IMR-90 (cell line): ENCODE measurements at regions not wholly inside any gene's neighbourhood (a gene's known extent, or its start where the extent isn't known, plus 50 kb on each side); places are given as distances from the start of the nearest gene placed in this dataset.

ENCODE experiments used
- ATAC-seq: fragments of 200-7000 bp; cut with Tn5 transposase; 2 replicates; pipeline ENCODE4 v1.9.1; 2020; ENCODE audit warnings: low read depth, mild to moderate bottlenecking, moderate library complexity
- BruUV-seq: library from RNA; stranded (reverse); fragments of 400-500 nt; replicated peaks from 2 replicates; lab custom pipeline; 2021; lab: Mats Ljungman, UMichigan
- CTCF ChIA-PET: fragments of 300-600 bp; formaldehyde crosslinking; extraction: SDS; loops from one replicate; lab custom pipeline; 2021; ENCODE audit warnings: antibody characterized with exemption; lab: Yijun Ruan, JAX
- POLR2A ChIA-PET: fragments of 300-600 bp; sonication (Branson Sonifier 250); formaldehyde crosslinking; loops from one replicate; lab custom pipeline; 2022; ENCODE audit warnings: antibody characterized with exemption; ENCODE audit not compliant: unreplicated experiment; lab: Charles Lee
- DNase-seq: peaks from one replicate; pipeline ENCODE4 v3.0.0; 2013
- H2AFZ ChIP-seq: replicated peaks from 2 replicates; pipeline ENCODE3; 2013; ENCODE audit warnings: low read length, mild to moderate bottlenecking; ENCODE audit not compliant: poor library complexity
- H2AK5ac ChIP-seq: 2 replicates; pipeline ENCODE4 v1.6.1; 2013; ENCODE audit warnings: low read depth, low read length, inconsistent platforms
- H2AK9ac ChIP-seq: replicated peaks from 2 replicates; pipeline ENCODE3; 2013; ENCODE audit warnings: mild to moderate bottlenecking, low read depth, low read length, moderate library complexity; ENCODE audit not compliant: poor library complexity
- H2BK120ac ChIP-seq: 2 replicates; pipeline ENCODE4 v1.6.1; 2013; ENCODE audit warnings: low read depth, low read length, inconsistent platforms
- H2BK15ac ChIP-seq: 3 replicates; pipeline ENCODE4 v1.6.1; 2013; ENCODE audit warnings: low read depth, low read length, inconsistent platforms
- H2BK20ac ChIP-seq: 2 replicates; pipeline ENCODE4 v1.6.1; 2013; ENCODE audit warnings: low read depth, mild to moderate bottlenecking, inconsistent platforms, low read length, moderate library complexity
- H2BK5ac ChIP-seq: 2 replicates; pipeline ENCODE4 v1.6.1; 2013; ENCODE audit warnings: mild to moderate bottlenecking, low read depth, low read length, inconsistent platforms; ENCODE audit not compliant: poor library complexity, severe bottlenecking
- H3K14ac ChIP-seq: replicated peaks from 2 replicates; pipeline ENCODE4 v1.6.1; 2013; ENCODE audit warnings: low read depth, low read length, inconsistent platforms
- H3K18ac ChIP-seq: 2 replicates; pipeline ENCODE4 v1.6.1; 2013; ENCODE audit warnings: low read depth, low read length, control low read depth
- H3K23ac ChIP-seq: 2 replicates; pipeline ENCODE4 v1.6.1; 2013; ENCODE audit warnings: low read depth, low read length, inconsistent platforms
- H3K27ac ChIP-seq: 2 replicates; pipeline ENCODE4 v1.5.1; 2013; ENCODE audit warnings: mild to moderate bottlenecking, control low read depth, low read length; ENCODE audit not compliant: insufficient read depth
- H3K27me3 ChIP-seq: 2 replicates; pipeline ENCODE4 v1.6.1; 2013; ENCODE audit warnings: low read length; ENCODE audit not compliant: control insufficient read depth, insufficient read depth
- H3K36me3 ChIP-seq: 2 replicates; pipeline ENCODE4 v1.6.1; 2013; ENCODE audit warnings: low read length, mixed read lengths; ENCODE audit not compliant: control insufficient read depth, insufficient read depth
- H3K4ac ChIP-seq: 2 replicates; pipeline ENCODE4 v1.6.1; 2013; ENCODE audit warnings: low read depth, low read length, inconsistent platforms
- H3K4me1 ChIP-seq: 2 replicates; pipeline ENCODE4 v1.6.1; 2013; ENCODE audit warnings: low read length, mixed read lengths; ENCODE audit not compliant: control insufficient read depth, insufficient read depth
- H3K4me2 ChIP-seq: 2 replicates; pipeline ENCODE4 v1.6.1; 2013; ENCODE audit warnings: low read depth, mild to moderate bottlenecking, control low read depth, low read length, moderate library complexity
- H3K4me3 ChIP-seq: 2 replicates; pipeline ENCODE4 v1.5.1; 2013; ENCODE audit warnings: low read depth, mild to moderate bottlenecking, control low read depth, low read length, moderate library complexity; ENCODE audit not compliant: insufficient read depth
- H3K56ac ChIP-seq: 2 replicates; pipeline ENCODE4 v1.6.1; 2013; ENCODE audit warnings: low read length, inconsistent platforms; ENCODE audit not compliant: insufficient read depth; ENCODE audit errors: extremely low read depth
- H3K79me1 ChIP-seq, 2 experiments: 2 replicates each; pipeline ENCODE4 v1.6.1; 2013; ENCODE audit warnings: low read length in 2 of 2, inconsistent platforms in 1 of 2, low read depth in 1 of 2
- H3K9ac ChIP-seq: 2 replicates; pipeline ENCODE4 v1.6.1; 2013; ENCODE audit warnings: low read depth, low read length, control low read depth
- H3K9me1 ChIP-seq: 2 replicates; pipeline ENCODE4 v1.6.1; 2013; ENCODE audit warnings: low read length, inconsistent platforms; ENCODE audit not compliant: insufficient read depth
- H3K9me3 ChIP-seq: 2 replicates; pipeline ENCODE4 v1.6.1; 2013; ENCODE audit warnings: low read length; ENCODE audit not compliant: control insufficient read depth, insufficient read depth
- H4K20me1 ChIP-seq: 2 replicates; pipeline ENCODE4 v1.6.1; 2013; ENCODE audit warnings: low read length, inconsistent platforms; ENCODE audit not compliant: insufficient read depth
- H4K5ac ChIP-seq: 2 replicates; pipeline ENCODE4 v1.6.1; 2013; ENCODE audit warnings: mild to moderate bottlenecking, low read depth, low read length, control low read depth
- H4K8ac ChIP-seq, 2 experiments: 2 replicates each; pipeline ENCODE4 v1.6.1; 2013; ENCODE audit warnings: low read depth in 2 of 2, low read length in 2 of 2, control low read depth in 1 of 2, inconsistent platforms in 1 of 2
- H4K91ac ChIP-seq: 2 replicates; pipeline ENCODE4 v1.6.1; 2013; ENCODE audit warnings: low read depth, low read length, inconsistent platforms; ENCODE audit not compliant: insufficient read depth
- BHLHE40 ChIP-seq: fragments of 150-350 bp; IDR thresholded peaks from 2 replicates; pipeline ENCODE4 v1.6.1; 2016; ENCODE audit warnings: mild to moderate bottlenecking, low read depth, low read length
- CTCF ChIP-seq: conservative IDR thresholded peaks from 2 replicates; pipeline ENCODE4 v1.5.1; 2012; ENCODE audit warnings: mild to moderate bottlenecking, low read depth, low read length, improper control_type of control experiment
- MAFK ChIP-seq: IDR thresholded peaks from 2 replicates; pipeline ENCODE4 v1.6.1; 2012; ENCODE audit warnings: low read depth, low read length, improper control_type of control experiment
- MAZ ChIP-seq: IDR thresholded peaks from 2 replicates; pipeline ENCODE4 v1.6.1; 2012; ENCODE audit warnings: low read depth, mild to moderate bottlenecking, low read length, improper control_type of control experiment, moderate library complexity, borderline replicate concordance
- MXI1 ChIP-seq: IDR thresholded peaks from 2 replicates; pipeline ENCODE4 v1.6.1; 2012; ENCODE audit warnings: low read depth, mild to moderate bottlenecking, low read length, moderate library complexity, borderline replicate concordance
- RAD21 ChIP-seq: IDR thresholded peaks from 2 replicates; pipeline ENCODE4 v1.6.1; 2012; ENCODE audit warnings: low read length, improper control_type of control experiment
- RFX5 ChIP-seq: IDR thresholded peaks from 2 replicates; pipeline ENCODE4 v1.8.0; 2012; ENCODE audit warnings: low read depth, mild to moderate bottlenecking, low read length, moderate library complexity
- SMC3 ChIP-seq: fragments of 150-350 bp; IDR thresholded peaks from 2 replicates; pipeline ENCODE4 v1.6.1; 2016; ENCODE audit warnings: low read depth, mild to moderate bottlenecking, antibody characterized with exemption, low read length, moderate library complexity
- WGBS, 2 experiments: methylation state at CpG; one replicate each; pipeline versions ENCODE4 v1.1.5 to v1.1.7; 2013; ENCODE audit warnings: missing lambda C conversion rate in 2 of 2; ENCODE audit not compliant: insufficient read length in 1 of 2; ENCODE audit errors: extremely low coverage in 2 of 2; 5-methylcytosine and 5-hydroxymethylcytosine counted together
- dilution Hi-C: fragments of 300-500 bp; cut with HindIII; formaldehyde crosslinking; loops from one replicate; pipeline ENCODE4 v1.14.3; 2018; ENCODE audit warnings: low sequenced_read_pairs; ENCODE audit not compliant: unreplicated experiment
- in situ Hi-C: fragments of 300-500 bp; cut with MboI; formaldehyde crosslinking; loops from 3 replicates; pipeline ENCODE4 v1.14.3; 2019; ENCODE audit warnings: low sequenced_read_pairs, inconsistent platforms, mixed read lengths
- intact Hi-C: fragments of 100-400 bp; cut with micrococcal nuclease; formaldehyde crosslinking; loops from 2 replicates; pipeline ENCODE4 v1.10.0; 2022
- TF ChIP-seq, protein P1 (sequence below): fragments of 150-350 bp; IDR thresholded peaks from 2 replicates; pipeline ENCODE4 v1.6.1; 2017; ENCODE audit warnings: mild to moderate bottlenecking, antibody characterized with exemption, low read length, low read depth

GRCh38 chr3:174365796-174366195 lies 493.3 kb upstream of the NAALADL2 start:
- Histone ChIP-seq H2AFZ (no peak overlapping the region), H4K91ac (no peak overlapping the region), H3K14ac (no peak overlapping the region), H3K9me1 (no peaks in the 10 kb centered on the region), H3K56ac (0 out of 2 replicates have a peak overlapping the region, but pooled peaks have one; percentile 3), H4K8ac (peak overlapping the region in 1 of 2 experiments; percentile 24; a peak in 1 of 4 replicates), H3K4me1 (no peaks in the 10 kb centered on the region), H3K23ac (no peak overlapping the region), H2BK20ac (peak overlapping the region; percentile 34; the same call in 1 of the 2 replicates), H3K9me3 (no peaks in the 10 kb centered on the region), H4K20me1 (no peaks in the 10 kb centered on the region), H3K9ac (no peak overlapping the region), H2BK5ac (no peak overlapping the region), H3K27me3 (no peaks in the 10 kb centered on the region), H2AK9ac (no peak overlapping the region), H2AK5ac (no peak overlapping the region), H3K4me2 (no peak overlapping the region), H3K4me3 (no peak overlapping the region), H2BK120ac (peak overlapping the region; percentile 13; the same call in 1 of the 2 replicates), H3K27ac (no peak overlapping the region), H2BK15ac (no peak overlapping the region), H3K4ac (no peak overlapping the region), H3K36me3 (no peaks in the 10 kb centered on the region), H3K79me1 (no peaks in the 10 kb centered on the region), H4K5ac (no peak overlapping the region), H3K18ac (no peak overlapping the region)
- in situ Hi-C loops: no loop called here
- ATAC-seq (no peak; the same call in 1 of the 2 replicates), DNase-seq (no peak)
- BruUV-seq: no TSS peak
- ChIA-PET CTCF (no interaction called here), POLR2A (interaction anchor here (0.5 kb wide), 1 partner anchor 71 kb away, joined by 4 read pairs; no protein-coding TSS in a partner anchor)
- WGBS, 2 experiments: no CpG with 5 or more reads among the region's 1 CpG
- dilution Hi-C loops: no loop called here
- TF ChIP-seq RFX5 (no peak), RAD21 (no peak), MXI1 (no peak), CTCF (no peak), MAFK (no peak), BHLHE40 (no peak), MAZ (no peak), SMC3 (no peak)
- TF ChIP-seq, protein P1, sequence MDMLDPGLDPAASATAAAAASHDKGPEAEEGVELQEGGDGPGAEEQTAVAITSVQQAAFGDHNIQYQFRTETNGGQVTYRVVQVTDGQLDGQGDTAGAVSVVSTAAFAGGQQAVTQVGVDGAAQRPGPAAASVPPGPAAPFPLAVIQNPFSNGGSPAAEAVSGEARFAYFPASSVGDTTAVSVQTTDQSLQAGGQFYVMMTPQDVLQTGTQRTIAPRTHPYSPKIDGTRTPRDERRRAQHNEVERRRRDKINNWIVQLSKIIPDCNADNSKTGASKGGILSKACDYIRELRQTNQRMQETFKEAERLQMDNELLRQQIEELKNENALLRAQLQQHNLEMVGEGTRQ: no peak
- intact Hi-C loops: loop anchor here (5.0 kb wide), 1 partner anchor 968 kb away; the partner anchor contains the start of gene NLGN1
